ENCODE measurements at regions not wholly inside any gene's neighbourhood (a gene's known extent, or its start where the extent isn't known, plus 50 kb on each side); places are given as distances from the start of the nearest gene placed in this dataset.
A peak's percentile ranks its signal among the peaks of the same experiment; 100 is the strongest.

DNA sequence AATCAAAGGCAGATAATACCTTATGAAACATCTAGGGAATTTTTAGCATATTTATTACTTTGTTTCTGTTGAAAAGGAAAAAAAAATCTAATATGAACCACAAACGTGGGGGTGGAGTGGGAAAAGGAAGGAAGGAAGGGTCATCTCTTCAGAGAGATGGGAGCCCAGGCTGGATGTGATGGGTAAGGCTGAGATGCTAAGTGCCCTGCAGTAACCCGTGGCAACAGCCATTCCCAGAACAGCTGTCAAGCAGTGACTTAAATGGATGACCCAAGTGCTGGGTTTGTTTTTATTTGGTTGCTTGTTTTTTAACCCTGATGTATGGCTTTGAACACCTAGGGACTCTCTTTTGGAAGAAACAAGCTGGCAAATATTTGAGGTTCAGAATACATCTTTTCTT is 50.7 kb upstream of the KLF7 start:
- DNase-seq (ENCODE audit: extremely low spot score): peak; percentile 14
- 37% methylated on average over 2 of the region's 2 CpGs for WGBS
- intact Hi-C loops (cut with DNase I): loop anchor here (5.0 kb wide), 1 partner anchor 34 kb away; no protein-coding TSS in a partner anchor

GRCh38 chr2:207217442-207217841 is 51.7 kb upstream of the KLF7 start:
- no peak overlapping the region for H3K4me3 ChIP-seq
- TF ChIP-seq POLR2AphosphoS5 (IDR thresholded peaks at IDR 0.05) (no peak), POLR2A (IDR thresholded peaks at IDR 0.05; ENCODE audit: low read depth) (no peak), CTCF (IDR thresholded peaks at IDR 0.05) (no peak), EP300 (IDR thresholded peaks at IDR 0.05) (no peak)
- WGBS: 96% methylated on average over 2 of the region's 2 CpGs
- H3K9me3 ChIP-seq: no peaks in the 10 kb centered on the region
- H3K27ac ChIP-seq (replicated peaks in 1 of 4): no peak overlapping the region
- no peaks in the 10 kb centered on the region for H3K36me3 ChIP-seq
- no peak for DNase-seq (ENCODE audit: extremely low spot score)
- H3K4me1 ChIP-seq: no peaks in the 10 kb centered on the region
- intact Hi-C loops (cut with DNase I): loop anchor here (5.0 kb wide), 1 partner anchor 35 kb away; no protein-coding TSS in a partner anchor
- H3K27me3 ChIP-seq: no peaks in the 10 kb centered on the region

More for the DNA sequence above, 50.7 kb upstream of the KLF7 start:
- Histone ChIP-seq H3K4me3 (no peak overlapping the region), H3K9me3 (no peaks in the 10 kb centered on the region), H3K27ac (replicated peaks in 1 of 4) (no peak overlapping the region), H3K36me3 (no peaks in the 10 kb centered on the region), H3K4me1 (no peaks in the 10 kb centered on the region), H3K27me3 (no peaks in the 10 kb centered on the region)
- TF ChIP-seq CTCF (IDR thresholded peaks at IDR 0.05) (no peak), EP300 (IDR thresholded peaks at IDR 0.05) (no peak), POLR2AphosphoS5 (IDR thresholded peaks at IDR 0.05) (no peak), POLR2A (IDR thresholded peaks at IDR 0.05; ENCODE audit: low read depth) (no peak)

- WGBS: 84% methylated on average over 4 of the region's 4 CpGs
- no peak overlapping the region for H3K4me3 ChIP-seq
- H3K4me1 ChIP-seq: peaks cover 0 to 2% (median under 1%) of the 10 kb centered on the region in 4 donors
- no peak for DNase-seq (ENCODE audit: extremely low spot score)
- intact Hi-C loops (cut with DNase I): loop anchor here (5.0 kb wide), 1 partner anchor 37 kb away; no protein-coding TSS in a partner anchor
- TF ChIP-seq POLR2AphosphoS5 (IDR thresholded peaks at IDR 0.05) (no peak), CTCF (IDR thresholded peaks at IDR 0.05) (no peak), EP300 (IDR thresholded peaks at IDR 0.05) (no peak), POLR2A (IDR thresholded peaks at IDR 0.05; ENCODE audit: low read depth) (no peak)
- no peak overlapping the region for H3K27ac ChIP-seq (replicated peaks in 1 of 4)
- no peaks in the 10 kb centered on the region for H3K9me3 ChIP-seq
- H3K27me3 ChIP-seq: no peaks in the 10 kb centered on the region
- H3K36me3 ChIP-seq: no peaks in the 10 kb centered on the region
These were observed 53.4 kb upstream of the KLF7 start for GRCh38 chr2:207219081-207219630.

DNA sequence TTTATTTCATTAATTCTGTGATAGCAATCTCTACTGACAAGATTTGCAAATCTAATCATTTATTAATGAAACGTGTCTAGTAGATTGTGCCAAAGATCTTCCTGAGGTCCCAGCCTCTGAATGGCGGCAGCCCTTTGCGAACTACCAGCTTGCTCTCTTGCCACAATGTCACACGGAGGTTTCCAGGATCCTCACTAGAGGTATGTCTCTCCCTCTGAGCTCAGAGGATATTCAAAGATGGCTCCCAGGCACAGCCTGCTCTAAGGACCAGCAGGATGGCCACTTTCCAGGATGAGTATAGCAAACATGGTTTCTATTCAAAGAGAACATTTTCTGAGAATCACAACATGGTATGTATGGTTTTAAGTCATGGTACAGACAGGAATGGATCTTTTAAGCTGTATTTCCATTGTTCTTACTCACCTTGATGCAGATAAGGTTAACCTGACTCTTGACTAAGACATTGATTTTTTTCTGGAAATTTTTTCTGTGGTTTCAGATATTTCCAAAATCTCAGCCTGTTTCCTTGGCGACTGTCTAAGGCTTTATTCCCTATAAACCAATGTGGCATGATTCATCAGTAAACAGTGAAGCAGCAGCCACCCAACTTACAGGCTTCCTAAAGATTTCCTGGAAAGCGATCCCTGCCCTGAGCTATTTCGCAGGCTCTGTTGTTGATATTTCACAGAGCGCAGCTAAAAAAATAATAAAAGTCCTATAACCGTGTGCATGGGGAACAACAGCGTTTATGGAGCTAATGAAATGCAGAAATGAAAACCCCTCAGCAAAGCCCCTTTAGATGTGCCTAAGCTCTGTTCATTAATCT is 54.1 kb upstream of the KLF7 start:
- intact Hi-C loops (cut with DNase I): loop anchor here (5.0 kb wide), 1 partner anchor 38 kb away; no protein-coding TSS in a partner anchor
- Histone ChIP-seq H3K27ac (replicated peaks in 1 of 4) (no peak overlapping the region), H3K9me3 (no peaks in the 10 kb centered on the region), H3K4me3 (no peak overlapping the region), H3K4me1 (peaks cover 7 to 10% (median 8%) of the 10 kb centered on the region in 4 donors), H3K36me3 (no peaks in the 10 kb centered on the region), H3K27me3 (no peaks in the 10 kb centered on the region)
- peak; percentile 31 for DNase-seq (ENCODE audit: extremely low spot score)
- 74% methylated on average over 10 of the region's 10 CpGs for WGBS
- TF ChIP-seq CTCF (IDR thresholded peaks at IDR 0.05) (no peak), POLR2A (IDR thresholded peaks at IDR 0.05; ENCODE audit: low read depth) (no peak), EP300 (IDR thresholded peaks at IDR 0.05) (no peak)
